ENCODE measurements at regions not wholly inside any gene's neighbourhood (a gene's known extent, or its start where the extent isn't known, plus 50 kb on each side); places are given as distances from the start of the nearest gene placed in this dataset.
A peak's percentile ranks its signal among the peaks of the same experiment; 100 is the strongest.
"Not testable (repeated sequence)": the region's sequence is repeated elsewhere in the genome, so short reads cannot be mapped to it uniquely, and the experiment has no call there.

DNA sequence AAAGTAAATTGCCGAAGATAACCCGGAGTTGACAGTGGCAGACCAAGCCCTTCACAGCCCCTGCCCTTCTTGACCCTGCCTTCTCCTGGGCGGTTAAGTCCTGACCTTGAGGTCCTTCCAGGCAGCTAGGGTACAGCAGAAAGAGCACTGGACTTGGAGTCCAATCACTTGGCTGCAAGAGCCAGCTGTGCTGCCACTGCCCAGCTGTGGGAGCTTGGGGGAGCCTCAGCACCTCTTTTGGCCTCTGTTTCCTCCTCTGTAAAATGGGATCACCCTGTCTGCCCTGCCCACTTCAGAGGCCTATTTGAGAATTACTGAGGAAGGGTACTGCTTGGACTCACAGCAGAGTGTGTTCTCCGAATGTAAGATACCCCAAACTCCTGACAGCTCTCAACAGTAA lies 66.2 kb upstream of the SMAD6 start:
- DNase-seq (ENCODE audit: low spot score), result no peak

DNA sequence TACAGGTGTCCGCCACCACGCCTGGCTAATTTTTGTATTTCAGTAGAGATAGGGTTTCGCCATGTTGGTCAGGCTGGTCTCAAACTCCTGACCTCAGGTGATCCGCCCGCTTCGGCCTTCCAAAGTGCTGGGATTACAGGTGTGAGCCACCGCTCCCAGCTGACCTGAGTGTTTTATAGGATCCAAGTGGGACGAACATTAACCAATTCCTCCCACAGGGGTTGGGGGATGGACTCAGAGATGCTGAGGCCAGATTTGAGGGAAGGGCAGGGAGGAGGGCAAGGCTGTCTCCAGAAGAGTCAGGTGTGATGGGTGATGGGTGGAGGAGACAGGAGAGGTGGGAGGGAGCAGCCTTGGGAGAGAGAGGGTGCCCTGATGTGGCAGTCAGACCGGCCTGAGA lies 65.0 kb upstream of the SMAD6 start:
- not testable (repeated sequence) for DNase-seq (ENCODE audit: low spot score)

DNA sequence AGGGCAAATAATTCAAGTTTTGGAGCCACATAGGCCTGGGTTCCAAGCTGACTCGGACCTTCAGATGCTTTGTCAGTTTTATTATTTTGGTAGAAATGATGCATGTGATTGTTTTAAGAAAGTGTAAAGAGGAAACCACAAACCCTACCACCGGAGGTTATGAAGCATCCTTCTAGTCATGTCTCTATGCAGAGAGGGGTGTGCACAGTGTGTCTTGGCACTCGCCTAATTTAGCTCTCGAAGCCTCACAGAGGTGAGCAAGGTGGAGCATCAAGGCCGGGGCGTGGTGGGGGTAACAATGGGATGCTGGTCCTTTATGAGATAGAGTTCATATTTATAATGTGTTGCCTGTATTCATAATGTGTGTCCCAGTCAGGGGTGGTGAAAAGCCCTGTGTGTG lies 63.7 kb upstream of the SMAD6 start:
- no peak for DNase-seq (ENCODE audit: low spot score)

GRCh38 chr15:66641485-66642315 lies 60.3 kb upstream of the SMAD6 start:
- DNase-seq (ENCODE audit: low spot score), result no peak

- DNase-seq (ENCODE audit: low spot score), result no peak
Measured at GRCh38 chr15:66642514-66642913, 59.5 kb upstream of the SMAD6 start.

- no peak for DNase-seq (ENCODE audit: low spot score)
Measured at GRCh38 chr15:66643033-66643432, 59.0 kb upstream of the SMAD6 start.

- no peak for DNase-seq (ENCODE audit: low spot score)
Measured at GRCh38 chr15:66644000-66644787, 57.8 kb upstream of the SMAD6 start.

GRCh38 chr15:66644869-66645268 lies 57.2 kb upstream of the SMAD6 start:
- DNase-seq (ENCODE audit: low spot score), result no peak

- no peak for DNase-seq (ENCODE audit: low spot score)
Measured at GRCh38 chr15:66646308-66646707, 55.7 kb upstream of the SMAD6 start.

DNA sequence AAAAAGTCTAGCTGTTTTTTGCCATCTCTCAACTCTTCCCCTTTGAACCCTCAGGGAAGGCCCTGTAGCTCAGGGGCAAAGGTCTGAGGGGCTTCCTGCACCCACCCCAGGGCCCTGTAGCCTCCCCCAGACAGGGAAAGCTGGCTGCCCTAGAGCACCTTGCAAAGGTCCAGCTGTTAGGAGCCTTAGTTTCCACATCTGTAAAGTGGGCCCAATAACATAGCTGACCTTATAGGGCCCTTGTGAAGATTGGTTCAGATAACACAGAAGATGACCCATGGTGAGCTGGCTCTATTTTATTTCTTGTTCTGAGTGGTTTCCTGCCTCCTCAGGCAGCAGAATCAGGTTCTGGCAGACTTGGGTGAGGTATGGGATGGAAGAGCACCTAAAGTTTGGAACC lies 55.2 kb upstream of the SMAD6 start:
- DNase-seq (ENCODE audit: low spot score), result no peak

GRCh38 chr15:66647358-66647757 lies 54.7 kb upstream of the SMAD6 start:
- no peak for DNase-seq (ENCODE audit: low spot score)

DNA sequence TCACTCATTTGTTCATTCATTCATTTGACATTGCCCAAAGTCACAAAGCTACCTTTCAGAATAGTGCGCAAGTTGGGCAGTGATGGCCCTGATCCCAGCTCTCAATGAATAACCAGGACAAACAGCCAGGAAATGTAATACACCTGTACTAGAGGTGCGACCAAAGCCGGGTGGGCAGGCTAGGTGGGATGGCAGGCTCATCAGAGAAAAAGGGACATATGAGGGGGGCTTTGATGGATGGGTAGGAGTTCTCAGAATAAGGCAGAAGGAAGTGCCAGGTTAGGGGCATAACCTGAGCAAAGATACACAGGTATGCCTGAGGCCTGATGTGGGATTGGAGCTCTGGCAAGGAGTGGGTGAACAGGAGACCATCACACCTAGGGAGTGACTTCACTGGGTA lies 53.4 kb upstream of the SMAD6 start:
- no peak for DNase-seq (ENCODE audit: low spot score)

DNA sequence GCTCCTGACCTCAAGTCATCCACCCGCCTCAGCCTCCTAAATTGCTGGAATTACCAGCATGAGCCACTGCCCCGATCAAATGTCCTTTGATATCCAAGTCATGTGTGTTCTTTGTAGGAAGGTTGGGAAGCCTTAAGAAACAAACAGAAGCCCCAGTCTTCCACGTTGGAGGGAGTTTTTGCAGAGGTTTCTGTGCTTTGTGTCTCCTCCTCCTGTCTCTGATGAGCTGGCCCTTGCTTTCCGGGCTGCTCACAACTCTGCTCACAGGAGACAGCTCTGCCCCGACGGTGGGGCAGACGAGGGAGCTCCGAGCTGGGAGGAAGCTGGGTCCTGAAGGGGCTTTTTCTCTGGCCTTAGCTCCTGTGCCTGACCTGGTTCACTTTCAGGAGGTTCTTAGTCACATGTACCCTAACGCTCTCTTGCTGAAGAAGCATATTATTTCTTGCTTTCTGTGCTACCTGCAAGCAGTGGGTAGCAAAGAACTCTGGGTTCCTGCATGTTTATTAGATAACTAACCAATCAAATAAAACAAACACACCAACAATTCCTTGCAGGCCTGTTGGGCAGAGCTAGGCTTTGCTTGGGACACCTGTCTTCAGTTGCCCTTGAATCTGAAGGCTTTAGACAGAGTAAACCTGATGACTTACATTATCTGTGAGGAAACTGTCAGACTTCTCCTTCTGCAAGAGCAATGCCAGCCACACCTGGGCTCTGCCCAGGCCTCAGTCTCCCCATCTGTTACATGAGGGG lies 52.6 kb upstream of the SMAD6 start:
- DNase-seq (ENCODE audit: low spot score), result peak; percentile 9

GRCh38 chr15:66650433-66650832 lies 51.6 kb upstream of the SMAD6 start:
- DNase-seq (ENCODE audit: low spot score), result peak; percentile 57

- DNase-seq (ENCODE audit: low spot score), result no peak
Measured at GRCh38 chr15:66651198-66651597, 50.8 kb upstream of the SMAD6 start.

- DNase-seq (ENCODE audit: low spot score), result peak; percentile 77
Measured at GRCh38 chr15:66651913-66652642, 50.0 kb upstream of the SMAD6 start.

Measured in HuH-7.5 (cell line).